A673 (cell line): ENCODE measurements at regions not wholly inside any gene's neighbourhood (a gene's known extent, or its start where the extent isn't known, plus 50 kb on each side); places are given as distances from the start of the nearest gene placed in this dataset.

Source experiments
- BruUV-seq: library from RNA; stranded (reverse); fragments of 400-500 nt; replicated peaks from 2 replicates; lab custom pipeline; 2021; lab: Mats Ljungman, UMichigan
- CTCF ChIA-PET: fragments of 300-600 bp; sonication (Branson Sonifier 250); formaldehyde crosslinking; loops from one replicate; lab custom pipeline; 2022; ENCODE audit warnings: antibody characterized with exemption; lab: Charles Lee
- POLR2A ChIA-PET: fragments of 300-600 bp; sonication (Branson Sonifier 250); formaldehyde crosslinking; loops from one replicate; lab custom pipeline; 2022; ENCODE audit warnings: antibody characterized with exemption; ENCODE audit not compliant: low non-redundant PET; lab: Charles Lee
- DNase-seq: peaks from one replicate; pipeline ENCODE4 v3.0.0-alpha.2; 2015; ENCODE audit warnings: low spot score
- H3K27ac ChIP-seq: fragments of 200-600 bp; sonication (generic); 2 replicates; pipeline ENCODE4 v1.5.1; 2016; ENCODE audit warnings: mixed run types, low read depth, mild to moderate bottlenecking, mixed read lengths, antibody characterized with exemption, low read length; ENCODE audit not compliant: poor library complexity, severe bottlenecking
- H3K27me3 ChIP-seq: fragments of 200-600 bp; sonication (generic); replicated peaks from 2 replicates; pipeline ENCODE4 v1.6.1; 2017; ENCODE audit warnings: mixed run types, low read depth, mild to moderate bottlenecking, mixed read lengths, antibody characterized with exemption, low read length; ENCODE audit not compliant: insufficient read depth, poor library complexity
- H3K36me3 ChIP-seq: fragments of 200-600 bp; sonication (generic); 2 replicates; pipeline ENCODE4 v1.6.1; 2016; ENCODE audit warnings: mixed run types, mild to moderate bottlenecking, mixed read lengths, antibody characterized with exemption, low read length; ENCODE audit not compliant: insufficient read depth, poor library complexity, severe bottlenecking
- H3K4me1 ChIP-seq: fragments of 200-600 bp; sonication (generic); 2 replicates; pipeline ENCODE4 v1.6.1; 2017; ENCODE audit warnings: mixed run types, mild to moderate bottlenecking, mixed read lengths, antibody characterized with exemption, low read length; ENCODE audit not compliant: insufficient read depth, poor library complexity, severe bottlenecking
- H3K4me3 ChIP-seq: fragments of 200-600 bp; sonication (generic); 2 replicates; pipeline ENCODE4 v1.5.1; 2016; ENCODE audit warnings: low read depth, mixed run types, mild to moderate bottlenecking, mixed read lengths, low read length; ENCODE audit not compliant: poor library complexity, severe bottlenecking
- H3K9me3 ChIP-seq: fragments of 200-600 bp; sonication (generic); 2 replicates; pipeline ENCODE4 v1.6.1; 2016; ENCODE audit warnings: mixed run types, low read depth, mild to moderate bottlenecking, mixed read lengths, antibody characterized with exemption, low read length; ENCODE audit not compliant: poor library complexity, severe bottlenecking
- EZH2 ChIP-seq: fragments of 200-600 bp; sonication (generic); IDR thresholded peaks from 2 replicates; pipeline ENCODE4 v1.6.1; 2017; ENCODE audit warnings: borderline replicate concordance, low read depth, mild to moderate bottlenecking, mixed read lengths, antibody characterized with exemption, low read length; ENCODE audit not compliant: poor library complexity, severe bottlenecking
- intact Hi-C: fragments of 100-400 bp; cut with micrococcal nuclease; formaldehyde crosslinking; loops from one replicate; pipeline ENCODE4 v1.10.0; 2022; ENCODE audit not compliant: unreplicated experiment
- TF ChIP-seq, protein P1 (sequence below): fragments of 300-800, 200-600 bp; sonication (generic); conservative IDR thresholded peaks from 2 replicates; pipeline ENCODE4 v1.5.1; 2017; ENCODE audit warnings: low read depth, mild to moderate bottlenecking, antibody characterized with exemption, low read length, moderate library complexity, mixed read lengths

DNA sequence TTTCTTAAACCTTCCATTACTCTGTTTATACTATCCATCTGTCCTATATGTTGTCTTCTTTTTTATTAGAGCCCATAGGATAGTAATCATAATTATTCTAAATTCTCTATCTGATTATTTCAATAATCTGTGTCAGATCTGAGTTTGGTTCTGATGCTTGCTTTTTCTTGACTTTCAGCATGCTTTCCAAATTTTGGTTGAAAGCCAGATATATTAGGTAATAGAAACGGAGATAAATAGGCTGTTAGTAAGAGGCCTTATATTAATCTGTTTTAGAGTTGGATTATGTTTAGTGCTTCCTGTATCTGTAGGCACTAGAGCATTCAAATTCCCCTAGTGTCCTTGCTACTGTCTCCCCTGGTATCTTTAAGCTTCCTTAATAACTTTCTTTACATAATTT is 939.9 kb upstream of the GHITM start:
- Histone ChIP-seq H3K9me3 (peaks cover 8% of the 10 kb centered on the region), H3K36me3 (no peaks in the 10 kb centered on the region), H3K27me3 (no peaks in the 10 kb centered on the region), H3K27ac (no peak overlapping the region), H3K4me1 (no peaks in the 10 kb centered on the region), H3K4me3 (no peak overlapping the region)
- TF ChIP-seq, protein P1, sequence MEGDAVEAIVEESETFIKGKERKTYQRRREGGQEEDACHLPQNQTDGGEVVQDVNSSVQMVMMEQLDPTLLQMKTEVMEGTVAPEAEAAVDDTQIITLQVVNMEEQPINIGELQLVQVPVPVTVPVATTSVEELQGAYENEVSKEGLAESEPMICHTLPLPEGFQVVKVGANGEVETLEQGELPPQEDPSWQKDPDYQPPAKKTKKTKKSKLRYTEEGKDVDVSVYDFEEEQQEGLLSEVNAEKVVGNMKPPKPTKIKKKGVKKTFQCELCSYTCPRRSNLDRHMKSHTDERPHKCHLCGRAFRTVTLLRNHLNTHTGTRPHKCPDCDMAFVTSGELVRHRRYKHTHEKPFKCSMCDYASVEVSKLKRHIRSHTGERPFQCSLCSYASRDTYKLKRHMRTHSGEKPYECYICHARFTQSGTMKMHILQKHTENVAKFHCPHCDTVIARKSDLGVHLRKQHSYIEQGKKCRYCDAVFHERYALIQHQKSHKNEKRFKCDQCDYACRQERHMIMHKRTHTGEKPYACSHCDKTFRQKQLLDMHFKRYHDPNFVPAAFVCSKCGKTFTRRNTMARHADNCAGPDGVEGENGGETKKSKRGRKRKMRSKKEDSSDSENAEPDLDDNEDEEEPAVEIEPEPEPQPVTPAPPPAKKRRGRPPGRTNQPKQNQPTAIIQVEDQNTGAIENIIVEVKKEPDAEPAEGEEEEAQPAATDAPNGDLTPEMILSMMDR = no peak
- no peak for TF ChIP-seq EZH2
- ChIA-PET POLR2A (no interaction called here), CTCF (no interaction called here)
- no TSS peak for BruUV-seq
- intact Hi-C loops = no loop called here
- DNase-seq = no peak

DNA sequence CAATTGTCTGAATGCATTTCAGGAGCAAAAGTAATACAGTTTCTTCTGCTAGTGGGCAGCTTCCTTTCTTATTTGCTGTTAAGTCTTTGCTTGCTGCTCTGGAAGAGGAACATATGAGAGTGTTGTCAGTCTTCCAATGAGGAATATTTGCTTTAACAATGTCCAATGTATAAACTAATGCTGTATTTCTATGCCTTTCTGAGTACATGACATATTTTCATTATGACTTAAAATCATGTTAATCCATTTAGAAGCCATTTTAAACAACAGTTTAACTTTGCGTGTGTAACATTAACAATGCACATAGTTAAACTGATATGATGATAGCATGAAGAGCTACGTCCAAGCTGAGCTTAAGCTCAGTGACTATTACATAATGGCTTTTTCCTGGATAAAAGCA is 933.4 kb upstream of the GHITM start:
- no peaks in the 10 kb centered on the region for H3K4me1 ChIP-seq
- no peaks in the 10 kb centered on the region for H3K9me3 ChIP-seq
- no peaks in the 10 kb centered on the region for H3K36me3 ChIP-seq
- POLR2A ChIA-PET = no interaction called here
- CTCF ChIA-PET = no interaction called here
- H3K27me3 ChIP-seq = no peaks in the 10 kb centered on the region
- no peak overlapping the region for H3K4me3 ChIP-seq
- DNase-seq = no peak
- intact Hi-C loops = no loop called here
- no TSS peak for BruUV-seq
- no peak overlapping the region for H3K27ac ChIP-seq
- TF ChIP-seq, protein P1 = no peak
- no peak for TF ChIP-seq EZH2

DNA sequence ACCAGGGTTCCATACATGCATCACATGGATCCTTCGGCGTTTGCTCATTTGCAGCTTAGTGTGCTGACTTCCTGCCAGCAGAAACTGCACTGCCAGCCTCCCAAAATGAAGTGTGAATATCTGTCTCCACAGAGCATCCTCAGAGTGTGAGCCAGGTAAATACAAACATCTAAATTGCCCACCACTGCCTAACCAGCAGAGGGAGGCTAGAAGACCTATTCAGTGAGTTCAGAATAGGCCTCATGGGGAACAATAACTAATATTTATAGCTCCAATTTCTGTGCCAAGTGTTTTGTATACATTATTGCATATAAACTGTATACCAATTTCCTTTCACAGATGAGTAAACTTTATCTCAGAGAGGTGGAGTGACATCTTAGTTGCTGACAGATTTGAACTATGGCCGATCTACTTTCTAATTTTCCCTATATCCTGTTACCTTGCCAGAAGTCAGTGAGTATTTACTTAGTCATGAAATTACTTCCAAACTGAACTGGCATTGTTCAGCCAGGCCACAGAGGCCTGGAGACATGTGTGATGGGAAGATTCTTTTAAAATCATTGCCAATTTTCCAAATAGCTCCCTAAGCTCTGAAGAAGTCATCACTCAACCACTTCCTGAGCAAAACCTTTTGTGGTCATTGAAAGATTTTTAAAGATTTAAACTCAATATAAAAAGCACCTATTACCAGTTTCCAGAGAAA is 926.5 kb upstream of the GHITM start:
- H3K27me3 ChIP-seq = no peaks in the 10 kb centered on the region
- intact Hi-C loops = no loop called here
- no TSS peak for BruUV-seq
- H3K9me3 ChIP-seq = no peaks in the 10 kb centered on the region
- no peak overlapping the region for H3K27ac ChIP-seq
- no peaks in the 10 kb centered on the region for H3K36me3 ChIP-seq
- ChIA-PET POLR2A (no interaction called here), CTCF (no interaction called here)
- TF ChIP-seq EZH2 = no peak
- TF ChIP-seq, protein P1 = no peak
- no peak overlapping the region for H3K4me3 ChIP-seq
- DNase-seq = no peak
- H3K4me1 ChIP-seq = no peaks in the 10 kb centered on the region
